A549 (cell line): ENCODE measurements at regions not wholly inside any gene's neighbourhood (a gene's known extent, or its start where the extent isn't known, plus 50 kb on each side); places are given as distances from the start of the nearest gene placed in this dataset.

Experiments used
- ATAC-seq, 2 experiments: fragments of 200-7000 bp in 1 of 2; fragments of >200 bp in 1 of 2; cut with Nextera tagmentation in 1 of 2; cut with Tn5 transposase in 1 of 2; 3 replicates each; pipeline versions ENCODE4 v1.8.0 to v1.9.1; 2018 to 2020; ENCODE audit warnings: mild to moderate bottlenecking in 1 of 2, moderate library complexity in 1 of 2
- CTCF ChIA-PET: fragments of 300-600 bp; sonication (Branson Sonifier 250); formaldehyde crosslinking; extraction: SDS; loops from one replicate; lab custom pipeline; 2021; ENCODE audit warnings: antibody characterized with exemption, inconsistent platforms; lab: Yijun Ruan, JAX
- POLR2A ChIA-PET: fragments of 350-600 bp; formaldehyde crosslinking; extraction: SDS; loops from one replicate; lab custom pipeline; 2021; ENCODE audit warnings: antibody characterized with exemption, inconsistent platforms; lab: Yijun Ruan, JAX
- DNase-seq, 2 experiments: peaks; one replicate each; pipeline versions ENCODE4 v3.0.0 to v3.0.0-alpha.2; 2011 to 2016; ENCODE audit warnings: low read depth in 1 of 2, low spot score in 1 of 2
- FAIRE-seq: peaks from 2 replicates; lab custom pipeline; 2011; peaks lifted over from hg19 to GRCh38; lab: Jason Lieb, UNC
- H3K27ac ChIP-seq, 2 experiments: fragments of >200 bp; sonication (Bioruptor Twin); formaldehyde crosslinking; 3 replicates each; pipeline ENCODE4 v1.5.1; 2016 to 2017
- H3K4me1 ChIP-seq: fragments of >200 bp; sonication (Bioruptor Twin); formaldehyde crosslinking; 3 replicates; pipeline ENCODE4 v1.6.1; 2016
- H3K4me2 ChIP-seq: fragments of >200 bp; sonication (Bioruptor Twin); formaldehyde crosslinking; 3 replicates; pipeline ENCODE4 v1.6.1; 2016
- H3K4me3 ChIP-seq: fragments of >200 bp; sonication (Bioruptor Twin); formaldehyde crosslinking; 3 replicates; pipeline ENCODE4 v1.5.1; 2016
- H3K9me3 ChIP-seq: fragments of >200 bp; sonication (Bioruptor Twin); formaldehyde crosslinking; 3 replicates; pipeline ENCODE4 v1.6.1; 2016
- BCL3 ChIP-seq: fragments of >200 bp; sonication (Bioruptor Twin); formaldehyde crosslinking; IDR thresholded peaks from 3 replicates; pipeline ENCODE4 v1.6.1; 2016
- CBX8 ChIP-seq: fragments of 200-600 bp; sonication (generic); IDR thresholded peaks from 2 replicates; pipeline ENCODE4 v1.6.1; 2016
- CEBPB ChIP-seq, 2 experiments: fragments of >200 bp in 1 of 2; sonication (Bioruptor Twin) in 1 of 2; formaldehyde crosslinking in 1 of 2; IDR thresholded peaks; 2 replicates each; pipeline ENCODE4 v1.6.1; 2012 to 2016
- CHD2 ChIP-seq: fragments of 150-350 bp; IDR thresholded peaks from 2 replicates; pipeline ENCODE4 v1.6.1; 2014; ENCODE audit warnings: low read length; ENCODE audit not compliant: partially characterized antibody
- EHMT2 ChIP-seq: fragments of 200-600 bp; sonication (generic); IDR thresholded peaks from 2 replicates; pipeline ENCODE4 v1.6.1; 2016; ENCODE audit warnings: antibody characterized with exemption, low read depth, mild to moderate bottlenecking, moderate library complexity
- EP300 ChIP-seq, 2 experiments: fragments of >200 bp; sonication (Bioruptor Twin); formaldehyde crosslinking; IDR thresholded peaks; 2 replicates in 1 of 2; 3 replicates in 1 of 2; pipeline ENCODE4 v1.6.1; 2016 to 2017
- ESRRA ChIP-seq: fragments of 150-350 bp; IDR thresholded peaks from 2 replicates; pipeline ENCODE4 v1.6.1; 2014; ENCODE audit warnings: mild to moderate bottlenecking, low read length, borderline replicate concordance
- FOSL2 ChIP-seq, 2 experiments: fragments of 450-650 bp in 1 of 2; fragments of >200 bp in 1 of 2; sonication (Bioruptor Twin) in 1 of 2; formaldehyde crosslinking; IDR thresholded peaks; 2 replicates each; pipeline versions ENCODE4 v1.5.0 to v1.6.1; 2016 to 2020; ENCODE audit warnings: mild to moderate bottlenecking in 1 of 2, moderate library complexity in 1 of 2
- HES2 ChIP-seq: fragments of >200 bp; sonication (Bioruptor Twin); formaldehyde crosslinking; IDR thresholded peaks from 2 replicates; pipeline ENCODE4 v1.6.1; 2016
- HEYL ChIP-seq: fragments of 250-450 bp; sonication (Bioruptor Pico); IDR thresholded peaks from 2 replicates; pipeline ENCODE4 v1.8.0; 2021; ENCODE audit warnings: mild to moderate bottlenecking, moderate library complexity
- HOXA7 ChIP-seq: fragments of 250-450 bp; sonication (Bioruptor Pico); IDR thresholded peaks from 2 replicates; pipeline ENCODE4 v1.5.0; 2020; ENCODE audit warnings: mild to moderate bottlenecking, moderate library complexity
- HOXB13 ChIP-seq: fragments of 250-450 bp; sonication (Bioruptor Pico); IDR thresholded peaks from 2 replicates; pipeline ENCODE4 v1.5.0; 2020; ENCODE audit warnings: low read depth, mild to moderate bottlenecking, moderate library complexity
- KDM1A ChIP-seq: fragments of 200-600 bp; sonication (generic); IDR thresholded peaks from 2 replicates; pipeline ENCODE4 v1.6.1; 2016; ENCODE audit warnings: low read depth, mild to moderate bottlenecking
- KDM5A ChIP-seq: fragments of 200-600 bp; sonication (generic); IDR thresholded peaks from 2 replicates; pipeline ENCODE4 v1.6.1; 2016; ENCODE audit warnings: antibody characterized with exemption, mild to moderate bottlenecking
- MAFK ChIP-seq: fragments of 450-650 bp; IDR thresholded peaks from 2 replicates; pipeline ENCODE4 v1.6.1; 2014; ENCODE audit not compliant: partially characterized antibody
- POLR2AphosphoS2 ChIP-seq: conservative IDR thresholded peaks from 2 replicates; pipeline ENCODE4 v1.6.1; 2012; ENCODE audit warnings: low read length, improper control_type of control experiment, inconsistent platforms
- RAD21 ChIP-seq, 2 experiments: fragments of >200 bp in 1 of 2; sonication (Bioruptor Twin) in 1 of 2; formaldehyde crosslinking in 1 of 2; IDR thresholded peaks in 1 of 2; conservative IDR thresholded peaks in 1 of 2; 2 replicates in 1 of 2; 3 replicates in 1 of 2; pipeline ENCODE4 v1.6.1; 2012 to 2018; ENCODE audit warnings: inconsistent platforms in 1 of 2
- RCOR1 ChIP-seq: fragments of 150-350 bp; IDR thresholded peaks from 2 replicates; pipeline ENCODE4 v1.6.1; 2014; ENCODE audit warnings: antibody characterized with exemption, low read length, low read depth
- REST ChIP-seq: fragments of 200-600 bp; sonication (generic); IDR thresholded peaks from 2 replicates; pipeline ENCODE4 v1.6.1; 2016; ENCODE audit warnings: antibody characterized with exemption, mild to moderate bottlenecking, moderate library complexity
- SMC3 ChIP-seq: fragments of >200 bp; sonication (Bioruptor Twin); formaldehyde crosslinking; IDR thresholded peaks from 3 replicates; pipeline ENCODE4 v1.6.1; 2018; ENCODE audit warnings: inconsistent platforms
- SREBF2 ChIP-seq: fragments of 450-650 bp; IDR thresholded peaks from 2 replicates; pipeline ENCODE4 v1.6.1; 2014; ENCODE audit warnings: mild to moderate bottlenecking, moderate library complexity
- ZSCAN20 ChIP-seq: fragments of 250-450 bp; sonication (Bioruptor Pico); IDR thresholded peaks from 2 replicates; pipeline ENCODE4 v1.8.0; 2022; ENCODE audit warnings: mild to moderate bottlenecking, moderate library complexity
- WGBS: methylation state at CpG from one replicate; pipeline ENCODE4 v1.1.6; 2017; ENCODE audit errors: missing lambda C conversion rate; 5-methylcytosine and 5-hydroxymethylcytosine counted together

GRCh38 chr14:73800970-73801515 is 50.6 kb upstream of the PTGR2 start:
- no peak overlapping the region for H3K4me2 ChIP-seq
- ATAC-seq (no peak), FAIRE-seq (no peak), DNase-seq (no peak)
- ChIA-PET POLR2A (no interaction called here), CTCF (interaction anchor here (0.6 to 4.6 kb wide), 5 partner anchors 15 to 1158 kb away, joined by 3 to 23 read pairs (median 4); no protein-coding TSS in a partner anchor)
- H3K4me1 ChIP-seq, result peaks cover 16% of the 10 kb centered on the region
- no peak for TF ChIP-seq CBX8
- TF ChIP-seq EHMT2, result no peak
- no peak for TF ChIP-seq EP300 (IDR thresholded peaks at IDR 0.05)
- no peak for TF ChIP-seq HOXA7
- no peak for TF ChIP-seq CHD2
- TF ChIP-seq ESRRA, result no peak
- TF ChIP-seq REST, result no peak
- no peak for TF ChIP-seq KDM1A
- no peak for TF ChIP-seq ZSCAN20
- no peak for TF ChIP-seq HEYL (CRISPR knock-in tag)
- TF ChIP-seq BCL3, result no peak
- TF ChIP-seq MAFK, result no peak
- no peak for TF ChIP-seq KDM5A
- H3K9me3 ChIP-seq, result no peaks in the 10 kb centered on the region
- H3K4me3 ChIP-seq, result no peak overlapping the region
- 93% methylated on average over 7 of the region's 7 CpGs for WGBS
- no peak overlapping the region for H3K27ac ChIP-seq

- no peak for TF ChIP-seq KDM1A
- no peak for TF ChIP-seq POLR2AphosphoS2
- no peak for TF ChIP-seq HEYL (CRISPR knock-in tag)
- no peak for TF ChIP-seq MAFK
- no peak for TF ChIP-seq EHMT2
- no peak for TF ChIP-seq HES2
- TF ChIP-seq CBX8, result no peak
- no peak for TF ChIP-seq FOSL2 (IDR thresholded peaks at IDR 0.05)
- TF ChIP-seq FOSL2 (CRISPR knock-in tag; IDR thresholded peaks at IDR 0.05), result no peak
- no peak for TF ChIP-seq RAD21 (conservative IDR thresholded peaks at IDR 0.05 in 1 of 2, IDR thresholded peaks at IDR 0.05 in 1 of 2)
- TF ChIP-seq SMC3, result no peak
- TF ChIP-seq RCOR1, result no peak
- TF ChIP-seq SREBF2, result no peak
- no peak for TF ChIP-seq CEBPB (IDR thresholded peaks at IDR 0.05)
- TF ChIP-seq CHD2, result no peak
- no peak for TF ChIP-seq HOXB13 (CRISPR knock-in tag)
- Histone ChIP-seq H3K4me3 (no peak overlapping the region), H3K27ac (0 out of 6 replicates have a peak overlapping the region, but pooled peaks of 1 of the 2 experiments have one; percentile 2), H3K4me2 (no peak overlapping the region; the same call in 1 of the 3 replicates), H3K4me1 (peaks cover 36% of the 10 kb centered on the region), H3K9me3 (no peaks in the 10 kb centered on the region)
- CTCF ChIA-PET, result interaction anchor here (1.7 to 4.6 kb wide), 5 partner anchors 9 to 69 kb away, joined by 3 to 23 read pairs (median 5); no protein-coding TSS in a partner anchor
- 83% methylated on average over 4 of the region's 4 CpGs for WGBS
- POLR2A ChIA-PET, result interaction anchor here (2.5 kb wide), 1 partner anchor 12 kb away, joined by 11 read pairs; no protein-coding TSS in a partner anchor
- no peak for ATAC-seq
- DNase-seq, result no peak
- no peak for FAIRE-seq
Observed at GRCh38 chr14:73797543-73798265, 53.9 kb upstream of the PTGR2 start.
